K562 (cell line): ENCODE measurements at regions not wholly inside any gene's neighbourhood (a gene's known extent, or its start where the extent isn't known, plus 50 kb on each side); places are given as distances from the start of the nearest gene placed in this dataset.

ENCODE experiments used
- ATAC-seq: fragments of 200-7000 bp; cut with Tn5 transposase; 3 replicates; pipeline ENCODE4 v1.9.1; 2020; ENCODE audit warnings: moderate library complexity
- BruUV-seq: library from RNA; stranded (reverse); fragments of 400-500 nt; replicated peaks from 2 replicates; lab custom pipeline; 2021; lab: Mats Ljungman, UMichigan
- CTCF ChIA-PET: fragments of 300-600 bp; formaldehyde crosslinking; extraction: SDS; loops from one replicate; lab custom pipeline; 2021; ENCODE audit warnings: low intra/inter-chr PET ratio; lab: Yijun Ruan, JAX
- POLR2A ChIA-PET: fragments of 300-600, 350-650 bp; sonication (Branson Sonifier 250); formaldehyde crosslinking; extraction: SDS; loops from one replicate; lab custom pipeline; 2021; ENCODE audit warnings: antibody characterized with exemption, inconsistent platforms; lab: Yijun Ruan, JAX
- DNase-seq, 4 experiments: peaks; one replicate each; pipeline versions ENCODE4 v3.0.0 to v3.0.0-alpha.2; 2011 to 2018; ENCODE audit warnings: low spot score in 3 of 4, mixed read lengths in 3 of 4; ENCODE audit errors: extremely low read depth in 1 of 4
- FAIRE-seq: peaks from 2 replicates; lab custom pipeline; 2011; peaks lifted over from hg19 to GRCh38; lab: Jason Lieb, UNC
- H2AFZ ChIP-seq: 2 replicates; pipeline ENCODE4 v1.6.0; 2011; ENCODE audit warnings: low read depth, low read length, control low read depth, inconsistent platforms
- H3K27ac ChIP-seq: fragments of 200-600 bp; 3 replicates; pipeline ENCODE4 v1.8.0; 2011; ENCODE audit warnings: low read depth, mild to moderate bottlenecking, control low read depth, inconsistent platforms, low read length, moderate library complexity, mixed read lengths; ENCODE audit errors: extremely low read depth
- H3K27me3 ChIP-seq, 2 experiments: fragments of 300-600 bp in 1 of 2; 2 replicates in 1 of 2; 3 replicates in 1 of 2; pipeline versions ENCODE4 v1.6.0 to v1.8.0; 2011; ENCODE audit warnings: inconsistent platforms in 2 of 2, low read length in 2 of 2, mild to moderate bottlenecking in 1 of 2, mixed read lengths in 1 of 2, moderate library complexity in 1 of 2; ENCODE audit not compliant: control insufficient read depth in 2 of 2, insufficient read depth in 2 of 2
- H3K36me3 ChIP-seq: fragments of 300-600 bp; 3 replicates; pipeline ENCODE4 v1.8.0; 2011; ENCODE audit warnings: mild to moderate bottlenecking, low read length, inconsistent platforms; ENCODE audit not compliant: control insufficient read depth, insufficient read depth
- H3K4me1 ChIP-seq, 2 experiments: fragments of 200-600 bp in 1 of 2; replicated peaks in 1 of 2; 2 replicates in 1 of 2; 3 replicates in 1 of 2; pipeline versions ENCODE4 v1.5.1 to v1.8.0; 2011; ENCODE audit warnings: inconsistent platforms in 2 of 2, low read length in 2 of 2, mild to moderate bottlenecking in 1 of 2, mixed read lengths in 1 of 2, moderate library complexity in 1 of 2; ENCODE audit not compliant: control insufficient read depth in 2 of 2, insufficient read depth in 2 of 2
- H3K4me2 ChIP-seq: 2 replicates; pipeline ENCODE4 v1.6.1; 2011; ENCODE audit warnings: low read length, control low read depth, inconsistent platforms, mixed read lengths; ENCODE audit not compliant: insufficient read depth
- H3K4me3 ChIP-seq: fragments of 200-600 bp; sonication (generic), shearing (Covaris generic); 2 replicates; pipeline ENCODE4 v1.5.1; 2016; ENCODE audit warnings: control low read depth, inconsistent platforms
- H3K79me2 ChIP-seq: fragments of 200-600 bp; 3 replicates; pipeline ENCODE4 v1.8.0; 2011; ENCODE audit warnings: low read length, inconsistent platforms; ENCODE audit not compliant: control insufficient read depth, insufficient read depth
- H3K9ac ChIP-seq, 2 experiments: 2 replicates each; pipeline versions ENCODE4 v1.6.0 to v1.6.1; 2011; ENCODE audit warnings: low read depth in 2 of 2, low read length in 2 of 2, control low read depth in 1 of 2, inconsistent platforms in 1 of 2, mild to moderate bottlenecking in 1 of 2, mixed read lengths in 1 of 2; ENCODE audit not compliant: insufficient read depth in 1 of 2
- H3K9me1 ChIP-seq: one replicate; pipeline ENCODE4 v1.6.0; 2011; ENCODE audit warnings: inconsistent platforms, mild to moderate bottlenecking, low read length, moderate library complexity; ENCODE audit not compliant: control insufficient read depth, insufficient read depth
- H3K9me3 ChIP-seq: replicated peaks from 2 replicates; pipeline ENCODE4 v1.5.1; 2011; ENCODE audit warnings: low read depth, low read length, inconsistent platforms; ENCODE audit not compliant: control insufficient read depth, insufficient read depth
- H4K20me1 ChIP-seq: replicated peaks from 2 replicates; pipeline ENCODE4 v1.6.1; 2011; ENCODE audit warnings: low read length, inconsistent platforms, mixed read lengths; ENCODE audit not compliant: control insufficient read depth, insufficient read depth
- BCL6 ChIP-seq: fragments of 250-450 bp; sonication (Bioruptor Pico); IDR thresholded peaks from 2 replicates; pipeline ENCODE4 v1.4.0; 2020
- CEBPB ChIP-seq: fragments of 450-650 bp; IDR thresholded peaks from 2 replicates; pipeline ENCODE4 v1.6.1; 2016; ENCODE audit warnings: missing genetic modification characterization, missing compliant biosample characterization
- DIDO1 ChIP-seq: fragments of 450-650 bp; IDR thresholded peaks from 2 replicates; pipeline ENCODE4 v1.6.1; 2016; ENCODE audit warnings: low read depth, missing biosample characterization, missing genetic modification characterization
- ELF4 ChIP-seq: fragments of 450-650 bp; formaldehyde crosslinking; IDR thresholded peaks from 2 replicates; pipeline ENCODE4 v1.4.0; 2022; ENCODE audit warnings: missing genetic modification characterization
- FIP1L1 ChIP-seq: fragments of 200-400 bp; formaldehyde crosslinking; IDR thresholded peaks from 2 replicates; pipeline ENCODE4 v1.6.1; 2018; ENCODE audit warnings: mild to moderate bottlenecking, low read depth, low read length; ENCODE audit not compliant: poor library complexity, severe bottlenecking
- JUND ChIP-seq, 2 experiments: IDR thresholded peaks; 2 replicates in 1 of 2; 3 replicates in 1 of 2; pipeline ENCODE4 v1.6.1; 2011; ENCODE audit warnings: borderline replicate concordance in 2 of 2, low read depth in 2 of 2, low read length in 2 of 2, improper control_type of control experiment in 1 of 2, missing biosample characterization in 1 of 2, missing genetic modification characterization in 1 of 2, missing genetic modification reagents in 1 of 2
- MYBL2 ChIP-seq, 2 experiments: fragments of 450-650 bp in 1 of 2; sonication (generic) in 1 of 2; formaldehyde crosslinking in 1 of 2; IDR thresholded peaks; 2 replicates each; pipeline versions ENCODE4 v1.6.1 to v1.8.1; 2017 to 2022; ENCODE audit warnings: borderline replicate concordance in 1 of 2, inconsistent platforms in 1 of 2, low read depth in 1 of 2, mild to moderate bottlenecking in 1 of 2, missing genetic modification reagents in 1 of 2, moderate library complexity in 1 of 2
- POLR2H ChIP-seq: IDR thresholded peaks from 2 replicates; pipeline ENCODE4 v1.6.1; 2016; ENCODE audit warnings: missing genetic modification characterization, low read depth, mild to moderate bottlenecking, control low read depth, missing compliant biosample characterization, moderate library complexity
- RBM15 ChIP-seq: fragments of 200-400 bp; formaldehyde crosslinking; IDR thresholded peaks from 2 replicates; pipeline ENCODE4 v1.6.1; 2018; ENCODE audit warnings: mild to moderate bottlenecking, low read length, moderate library complexity; ENCODE audit not compliant: insufficient read depth
- SNRNP70 ChIP-seq: fragments of 200-400 bp; formaldehyde crosslinking; optimal IDR thresholded peaks from 2 replicates; pipeline ENCODE3; 2017; ENCODE audit warnings: low read depth, low read length
- USF1 ChIP-seq: sonication (generic); formaldehyde crosslinking; IDR thresholded peaks from 2 replicates; pipeline ENCODE4 v1.9.0; 2022; ENCODE audit warnings: mild to moderate bottlenecking, missing genetic modification reagents
- ZBTB7A ChIP-seq: IDR thresholded peaks from 2 replicates; pipeline ENCODE4 v1.6.1; 2011; ENCODE audit warnings: low read depth, mild to moderate bottlenecking, low read length, moderate library complexity, borderline replicate concordance; ENCODE audit not compliant: control insufficient read depth
- ZNF444 ChIP-seq: fragments of 250-450 bp; sonication (Bioruptor Pico); IDR thresholded peaks from 2 replicates; pipeline ENCODE4 v1.4.0; 2020; ENCODE audit warnings: mild to moderate bottlenecking, moderate library complexity
- ZNF592 ChIP-seq: fragments of 450-650 bp; IDR thresholded peaks from 2 replicates; pipeline ENCODE4 v1.6.1; 2017; ENCODE audit warnings: antibody characterized with exemption, mild to moderate bottlenecking
- ZNF696 ChIP-seq: fragments of 250-450 bp; sonication (Bioruptor Pico); conservative IDR thresholded peaks from 2 replicates; pipeline ENCODE4 v1.4.0; 2020; ENCODE audit warnings: mild to moderate bottlenecking, moderate library complexity
- WGBS: fragments of 100-300 bp; shearing (Covaris generic); methylation state at CpG from one replicate; pipeline ENCODE4 v1.1.6; 2016; ENCODE audit warnings: low coverage, mixed read lengths; ENCODE audit not compliant: insufficient coverage; ENCODE audit errors: missing lambda C conversion rate; 5-methylcytosine and 5-hydroxymethylcytosine counted together
- in situ Hi-C: fragments of 300-500 bp; cut with MboI; formaldehyde crosslinking; loops from 4 replicates; pipeline ENCODE4 v1.15.0; 2018; ENCODE audit warnings: inconsistent platforms, mixed read lengths
- intact Hi-C: fragments of 100-400 bp; cut with micrococcal nuclease; formaldehyde crosslinking; loops from 2 replicates; pipeline ENCODE4 v1.14.2; 2022

GRCh38 chr2:58862244-58862643, 621.1 kb upstream of the FANCL start (continued):
- TF ChIP-seq RBM15, result no peak
- peak; percentile 42; the same call in 1 of the 2 replicates for TF ChIP-seq JUND (IDR thresholded peaks at IDR 0.05; ENCODE audit: borderline replicate concordance, low read depth, low read length)
- no peak; the same call in 2 of the 3 replicates for TF ChIP-seq JUND (tag; IDR thresholded peaks at IDR 0.05; ENCODE audit: borderline replicate concordance, low read depth, low read length)
- TF ChIP-seq ZNF696 (CRISPR knock-in tag), result no peak
- no peak for TF ChIP-seq ELF4
- no peak for TF ChIP-seq POLR2H (tag)

GRCh38 chr2:58860586-58860985, 619.5 kb upstream of the FANCL start:
- POLR2A ChIA-PET, result no interaction called here
- no peak overlapping the region for H3K4me2 ChIP-seq
- intact Hi-C loops, result no loop called here
- TF ChIP-seq FIP1L1 (no peak), SNRNP70 (no peak), ZNF592 (no peak), BCL6 (CRISPR knock-in tag) (no peak), MYBL2 (IDR thresholded peaks at IDR 0.05; ENCODE audit: low read depth) (no peak), MYBL2 (CRISPR knock-in tag; IDR thresholded peaks at IDR 0.05; ENCODE audit: borderline replicate concordance) (no peak), DIDO1 (no peak), USF1 (CRISPR knock-in tag) (no peak), ZNF444 (no peak), CEBPB (no peak), ZBTB7A (no peak)

More at GRCh38 chr2:58860586-58860985, 619.5 kb upstream of the FANCL start:
- H3K36me3 ChIP-seq, result no peaks in the 10 kb centered on the region
- H3K4me3 ChIP-seq, result no peak overlapping the region
- ATAC-seq (no peak), FAIRE-seq (no peak), DNase-seq (no peak)
- WGBS, result 7% methylated on average over 1 of the region's 1 CpG
- in situ Hi-C loops, result no loop called here
- no peak overlapping the region for H2AFZ ChIP-seq
- no peak overlapping the region for H3K27ac ChIP-seq
- H3K9me1 ChIP-seq, result no peaks in the 10 kb centered on the region
- H3K9ac ChIP-seq, result no peak overlapping the region
- no peaks in the 10 kb centered on the region; a peak in 1 of 5 replicates for H3K4me1 ChIP-seq
- no peaks in the 10 kb centered on the region for H3K79me2 ChIP-seq
- H3K27me3 ChIP-seq, result no peaks in the 10 kb centered on the region
- no peaks in the 10 kb centered on the region for H3K9me3 ChIP-seq
- BruUV-seq, result no TSS peak
- H4K20me1 ChIP-seq, result no peaks in the 10 kb centered on the region
- CTCF ChIA-PET, result no interaction called here
